ENCODE measurements at regions not wholly inside any gene's neighbourhood (a gene's known extent, or its start where the extent isn't known, plus 50 kb on each side); places are given as distances from the start of the nearest gene placed in this dataset.

DNA sequence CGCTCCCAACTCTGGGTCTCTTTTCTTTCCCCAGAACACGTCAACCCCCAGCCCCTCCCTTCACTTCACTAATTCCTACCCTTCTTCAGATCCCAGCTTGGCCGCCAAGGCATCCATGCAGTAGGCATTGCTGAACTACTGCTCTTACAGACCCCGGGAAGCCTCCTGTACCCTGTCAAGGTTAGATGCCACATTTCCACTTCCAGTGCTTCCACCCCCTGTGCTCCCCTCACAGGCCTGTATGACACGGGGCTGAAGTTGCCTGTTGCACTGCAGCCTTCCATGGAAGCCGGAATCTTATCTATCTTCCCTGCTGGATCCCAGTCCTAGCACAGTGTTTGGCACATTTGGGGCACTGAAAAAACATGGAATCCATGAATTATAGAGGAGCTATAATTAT is 99.0 kb upstream of the SOD1 start:
- no peaks in the 10 kb centered on the region; the same call in 1 of the 2 replicates for H3K27me3 ChIP-seq (replicated peaks; ENCODE audit: control insufficient read depth, insufficient read depth, low read length)
- no peaks in the 10 kb centered on the region for H3K36me3 ChIP-seq (ENCODE audit: control insufficient read depth, insufficient read depth, low read length)
- Mint-ChIP-seq H3K4me3 (ENCODE audit: unreplicated experiment) (peak overlapping the region; percentile 77), H3K9me3 (ENCODE audit: unreplicated experiment) (no peaks in the 10 kb centered on the region), H3K27me3 (ENCODE audit: insufficient read depth, unreplicated experiment) (peaks cover 5% of the 10 kb centered on the region), H3K27ac (ENCODE audit: unreplicated experiment) (peak overlapping the region; percentile 58), H3K4me1 (ENCODE audit: low read depth, unreplicated experiment) (no peaks in the 10 kb centered on the region), H3K36me3 (ENCODE audit: insufficient read depth, unreplicated experiment) (peaks cover 7% of the 10 kb centered on the region)
- CTCF ChIA-PET = no interaction called here
- H3K4me1 ChIP-seq = peaks cover 9% of the 10 kb centered on the region; the same call in 1 of the 2 replicates
- TF ChIP-seq, protein P1, sequence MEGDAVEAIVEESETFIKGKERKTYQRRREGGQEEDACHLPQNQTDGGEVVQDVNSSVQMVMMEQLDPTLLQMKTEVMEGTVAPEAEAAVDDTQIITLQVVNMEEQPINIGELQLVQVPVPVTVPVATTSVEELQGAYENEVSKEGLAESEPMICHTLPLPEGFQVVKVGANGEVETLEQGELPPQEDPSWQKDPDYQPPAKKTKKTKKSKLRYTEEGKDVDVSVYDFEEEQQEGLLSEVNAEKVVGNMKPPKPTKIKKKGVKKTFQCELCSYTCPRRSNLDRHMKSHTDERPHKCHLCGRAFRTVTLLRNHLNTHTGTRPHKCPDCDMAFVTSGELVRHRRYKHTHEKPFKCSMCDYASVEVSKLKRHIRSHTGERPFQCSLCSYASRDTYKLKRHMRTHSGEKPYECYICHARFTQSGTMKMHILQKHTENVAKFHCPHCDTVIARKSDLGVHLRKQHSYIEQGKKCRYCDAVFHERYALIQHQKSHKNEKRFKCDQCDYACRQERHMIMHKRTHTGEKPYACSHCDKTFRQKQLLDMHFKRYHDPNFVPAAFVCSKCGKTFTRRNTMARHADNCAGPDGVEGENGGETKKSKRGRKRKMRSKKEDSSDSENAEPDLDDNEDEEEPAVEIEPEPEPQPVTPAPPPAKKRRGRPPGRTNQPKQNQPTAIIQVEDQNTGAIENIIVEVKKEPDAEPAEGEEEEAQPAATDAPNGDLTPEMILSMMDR (IDR thresholded peaks at IDR 0.05; ENCODE audit: insufficient read depth in 1 of 2, low read depth in 1 of 2, low read length in 1 of 2, severe bottlenecking in 1 of 2, unreplicated experiment in 1 of 2) = no peak
- peak overlapping the region; percentile 68 for H3K4me3 ChIP-seq (ENCODE audit: low read depth, low read length)
- POLR2A ChIA-PET = no interaction called here
- intact Hi-C loops (cut with micrococcal nuclease; ENCODE audit: unreplicated experiment) = no loop called here
- no peak for DNase-seq
- no TSS peak for BruUV-seq (replicated peaks)
- no peaks in the 10 kb centered on the region for H3K9me3 ChIP-seq

DNA sequence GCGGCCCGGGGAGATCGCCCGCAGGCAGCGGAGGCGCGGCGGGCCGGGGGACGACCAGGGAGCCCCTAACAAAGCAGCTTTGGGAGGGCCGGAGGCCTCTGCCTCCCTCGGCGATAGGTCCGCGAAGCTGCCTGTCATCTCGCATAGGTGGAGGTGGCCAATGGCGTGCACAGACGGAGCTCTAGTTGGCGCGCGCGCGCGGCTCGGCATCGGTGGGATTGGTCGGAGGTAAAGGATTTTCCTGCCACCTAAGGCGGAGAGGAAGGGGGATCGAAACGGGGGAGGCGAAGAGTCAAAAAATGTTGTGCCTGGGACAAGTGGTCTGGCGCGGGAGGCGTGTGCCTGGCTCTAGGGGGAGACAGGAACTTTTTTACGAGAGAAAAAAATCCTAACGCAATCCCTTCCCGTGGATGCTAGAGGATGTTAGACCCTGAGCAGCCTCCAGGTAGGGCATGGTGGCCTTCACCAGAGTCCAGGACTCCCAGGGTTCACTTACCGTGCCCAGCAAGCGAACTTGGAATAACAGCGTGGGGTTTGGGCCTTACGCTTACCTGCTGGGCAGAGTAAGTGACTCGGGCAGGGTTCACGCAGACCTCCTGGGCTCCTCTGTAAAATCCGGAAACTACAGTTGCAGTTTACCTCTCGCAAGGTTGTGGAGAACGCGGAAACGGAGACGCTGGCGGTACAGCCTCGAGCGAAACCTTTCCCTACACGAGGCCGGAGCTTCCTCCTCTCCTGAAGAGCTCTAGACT is 99.9 kb upstream of the SOD1 start:
- Mint-ChIP-seq H3K9me3 (ENCODE audit: unreplicated experiment) (no peaks in the 10 kb centered on the region), H3K4me3 (ENCODE audit: unreplicated experiment) (peak overlapping the region; percentile 77), H3K27ac (ENCODE audit: unreplicated experiment) (peak overlapping the region; percentile 58), H3K27me3 (ENCODE audit: insufficient read depth, unreplicated experiment) (peaks cover 5% of the 10 kb centered on the region), H3K4me1 (ENCODE audit: low read depth, unreplicated experiment) (no peaks in the 10 kb centered on the region), H3K36me3 (ENCODE audit: insufficient read depth, unreplicated experiment) (peaks cover 7% of the 10 kb centered on the region)
- ChIA-PET POLR2A (interaction anchor here (0.6 to 1.1 kb wide), 7 partner anchors 53 to 903 kb away, joined by 3 to 13 read pairs (median 4); no protein-coding TSS in a partner anchor), CTCF (interaction anchor here (0.6 to 1.7 kb wide), 12 partner anchors 11 to 482 kb away, joined by 3 to 18 read pairs (median 5); no protein-coding TSS in a partner anchor)
- peak; percentile 97 to 98 for DNase-seq
- H3K4me1 ChIP-seq = peaks cover 9% of the 10 kb centered on the region; the same call in 1 of the 2 replicates
- TF ChIP-seq, protein P1 (IDR thresholded peaks at IDR 0.05; ENCODE audit: insufficient read depth in 1 of 2, low read depth in 1 of 2, low read length in 1 of 2, severe bottlenecking in 1 of 2, unreplicated experiment in 1 of 2) = no peak
- TSS peak; percentile 85 for BruUV-seq (replicated peaks)
- H3K4me3 ChIP-seq (ENCODE audit: low read depth, low read length) = peak overlapping the region; percentile 68
- no peaks in the 10 kb centered on the region; the same call in 1 of the 2 replicates for H3K27me3 ChIP-seq (replicated peaks; ENCODE audit: control insufficient read depth, insufficient read depth, low read length)
- intact Hi-C loops (cut with micrococcal nuclease; ENCODE audit: unreplicated experiment) = loop anchor here (5.0 kb wide), 1 partner anchor 57 kb away; no protein-coding TSS in a partner anchor
- no peaks in the 10 kb centered on the region for H3K36me3 ChIP-seq (ENCODE audit: control insufficient read depth, insufficient read depth, low read length)
- H3K9me3 ChIP-seq = no peaks in the 10 kb centered on the region

DNA sequence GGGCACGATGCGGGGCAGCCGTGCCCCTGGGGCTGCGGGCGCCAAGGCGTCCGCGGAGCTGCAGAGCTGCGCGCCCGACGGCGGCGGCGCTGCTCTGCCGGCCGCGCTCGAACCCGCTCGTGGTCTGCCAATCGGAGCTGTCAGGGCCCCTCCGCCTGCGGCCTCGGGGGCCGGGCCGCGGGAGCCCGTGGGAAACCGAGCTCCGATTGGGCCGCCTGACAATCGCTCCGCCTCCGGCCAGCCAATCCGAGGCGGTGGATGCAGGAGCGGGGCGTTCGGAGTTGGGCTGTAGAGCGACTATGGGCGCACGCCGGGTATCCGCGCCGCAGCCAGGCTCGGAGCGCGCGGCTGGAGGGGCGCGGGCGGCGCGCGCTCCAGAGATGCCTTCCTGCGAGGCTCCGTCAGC is 100.5 kb upstream of the SOD1 start:
- DNase-seq = peak; percentile 94
- peaks cover 5% of the 10 kb centered on the region for H3K27me3 Mint-ChIP-seq (ENCODE audit: insufficient read depth, unreplicated experiment)
- H3K27ac Mint-ChIP-seq (ENCODE audit: unreplicated experiment) = peak overlapping the region; percentile 58
- peaks cover 7% of the 10 kb centered on the region for H3K36me3 Mint-ChIP-seq (ENCODE audit: insufficient read depth, unreplicated experiment)
- ChIA-PET CTCF (interaction anchor here (0.6 to 1.7 kb wide), 12 partner anchors 11 to 481 kb away, joined by 3 to 18 read pairs (median 5); no protein-coding TSS in a partner anchor), POLR2A (interaction anchor here (0.6 to 1.1 kb wide), 8 partner anchors 24 to 902 kb away, joined by 3 to 13 read pairs (median 4); no protein-coding TSS in a partner anchor)
- intact Hi-C loops (cut with micrococcal nuclease; ENCODE audit: unreplicated experiment) = loop anchor here (5.0 kb wide), 1 partner anchor 57 kb away; no protein-coding TSS in a partner anchor
- H3K4me3 Mint-ChIP-seq (ENCODE audit: unreplicated experiment) = peak overlapping the region; percentile 77
- H3K36me3 ChIP-seq (ENCODE audit: control insufficient read depth, insufficient read depth, low read length) = no peaks in the 10 kb centered on the region
- peak overlapping the region; percentile 68 for H3K4me3 ChIP-seq (ENCODE audit: low read depth, low read length)
- no TSS peak for BruUV-seq (replicated peaks)
- no peaks in the 10 kb centered on the region; the same call in 1 of the 2 replicates for H3K27me3 ChIP-seq (replicated peaks; ENCODE audit: control insufficient read depth, insufficient read depth, low read length)
- peaks cover 9% of the 10 kb centered on the region; the same call in 1 of the 2 replicates for H3K4me1 ChIP-seq
- TF ChIP-seq, protein P1 (IDR thresholded peaks at IDR 0.05; ENCODE audit: insufficient read depth in 1 of 2, low read depth in 1 of 2, low read length in 1 of 2, severe bottlenecking in 1 of 2, unreplicated experiment in 1 of 2) = peak in 1 of 2 experiments; percentile 16
- no peaks in the 10 kb centered on the region for H3K4me1 Mint-ChIP-seq (ENCODE audit: low read depth, unreplicated experiment)
- H3K9me3 ChIP-seq = no peaks in the 10 kb centered on the region
- no peaks in the 10 kb centered on the region for H3K9me3 Mint-ChIP-seq (ENCODE audit: unreplicated experiment)

All from Caco-2 (cell line).